ENCODE measurements at regions not wholly inside any gene's neighbourhood (a gene's known extent, or its start where the extent isn't known, plus 50 kb on each side); places are given as distances from the start of the nearest gene placed in this dataset.

DNA sequence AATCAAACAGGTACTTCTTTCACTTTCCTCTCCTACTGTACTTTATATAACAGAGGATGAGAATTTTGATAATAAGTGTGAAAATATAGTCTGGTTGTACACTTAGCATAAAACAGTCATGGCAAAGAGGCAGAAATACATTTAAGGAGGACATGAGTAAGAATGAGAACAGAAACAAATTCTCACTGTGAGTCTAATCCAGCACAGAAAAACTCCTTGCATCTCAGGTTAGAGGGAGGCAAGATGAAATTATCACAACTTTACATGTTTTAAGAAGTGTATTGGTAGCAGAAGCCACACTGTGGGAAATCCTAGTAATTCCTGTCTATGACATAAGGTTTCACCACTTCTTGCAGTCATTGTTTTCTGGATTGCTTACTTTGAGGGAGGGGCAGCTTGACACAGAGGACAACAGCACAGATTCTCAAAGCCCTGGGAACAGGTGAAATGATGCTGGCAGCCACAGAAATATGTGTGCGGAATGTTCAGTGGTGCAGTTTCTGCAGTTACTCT is 733.6 kb upstream of the GBE1 start:
- TF ChIP-seq EZH2 (IDR thresholded peaks at IDR 0.05; ENCODE audit: insufficient read depth, poor library complexity, severe bottlenecking) (no peak), EZH2phosphoT487 (IDR thresholded peaks at IDR 0.05; ENCODE audit: insufficient read depth, low read depth) (no peak)
